Muscle layer of colon (tissue), 2 donors: ENCODE measurements at regions not wholly inside any gene's neighbourhood (a gene's known extent, or its start where the extent isn't known, plus 50 kb on each side); places are given as distances from the start of the nearest gene placed in this dataset.

Experiments used
- H3K27ac ChIP-seq: one replicate; pipeline ENCODE4 v1.7.0; 2013; ENCODE audit warnings: low read depth, mild to moderate bottlenecking, low read length, moderate library complexity
- H3K27me3 ChIP-seq, 2 donors: one replicate each; pipeline ENCODE4 v1.7.0; 2013; ENCODE audit warnings: low read length in 2 of 2, mild to moderate bottlenecking in 2 of 2; ENCODE audit not compliant: insufficient read depth in 2 of 2, control insufficient read depth in 1 of 2
- H3K36me3 ChIP-seq: one replicate; pipeline ENCODE4 v1.7.0; 2013; ENCODE audit warnings: mild to moderate bottlenecking, low read length; ENCODE audit not compliant: insufficient read depth
- H3K4me1 ChIP-seq: one replicate; pipeline ENCODE4 v1.7.0; 2013; ENCODE audit warnings: mild to moderate bottlenecking, low read length; ENCODE audit not compliant: insufficient read depth
- H3K4me3 ChIP-seq, 2 donors: one replicate each; pipeline ENCODE4 v1.7.0; 2013; ENCODE audit warnings: low read length in 2 of 2, low read depth in 1 of 2, mild to moderate bottlenecking in 1 of 2, moderate library complexity in 1 of 2
- H3K9ac ChIP-seq: one replicate; pipeline ENCODE4 v1.7.0; 2013; ENCODE audit warnings: low read length
- H3K9me3 ChIP-seq: one replicate; pipeline ENCODE4 v1.7.0; 2013; ENCODE audit warnings: mild to moderate bottlenecking, low read length
- donor health status: abdominal sarcoma.
- donor health status: Adenocarcinoma of cecum.

DNA sequence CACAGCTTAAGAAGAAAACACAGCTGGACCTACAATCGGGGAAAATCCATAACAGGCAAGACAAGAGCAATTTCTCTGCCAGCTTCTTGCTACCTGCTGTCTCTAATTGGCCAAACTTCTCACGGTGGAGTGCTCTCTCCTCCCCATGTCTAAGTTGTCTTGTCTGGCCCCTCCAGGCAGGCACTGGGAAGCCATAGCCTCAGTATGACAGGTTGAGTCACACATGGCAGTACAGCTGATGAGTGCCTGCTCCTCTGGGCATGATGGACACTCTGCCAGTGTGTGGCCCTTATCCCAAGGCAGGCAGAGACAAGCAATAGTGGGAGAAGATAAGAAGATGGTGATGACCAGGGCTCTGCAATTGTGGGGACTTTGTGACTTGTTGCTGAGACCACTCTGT, 551.8 kb downstream of the DIPK2A start:
- H3K36me3 ChIP-seq, result no peaks in the 10 kb centered on the region
- H3K4me1 ChIP-seq, result no peaks in the 10 kb centered on the region
- no peak overlapping the region for H3K27ac ChIP-seq
- H3K4me3 ChIP-seq, result no peak overlapping the region
- H3K9ac ChIP-seq, result no peak overlapping the region
- H3K9me3 ChIP-seq, result no peaks in the 10 kb centered on the region
- H3K27me3 ChIP-seq, result no peaks in the 10 kb centered on the region

DNA sequence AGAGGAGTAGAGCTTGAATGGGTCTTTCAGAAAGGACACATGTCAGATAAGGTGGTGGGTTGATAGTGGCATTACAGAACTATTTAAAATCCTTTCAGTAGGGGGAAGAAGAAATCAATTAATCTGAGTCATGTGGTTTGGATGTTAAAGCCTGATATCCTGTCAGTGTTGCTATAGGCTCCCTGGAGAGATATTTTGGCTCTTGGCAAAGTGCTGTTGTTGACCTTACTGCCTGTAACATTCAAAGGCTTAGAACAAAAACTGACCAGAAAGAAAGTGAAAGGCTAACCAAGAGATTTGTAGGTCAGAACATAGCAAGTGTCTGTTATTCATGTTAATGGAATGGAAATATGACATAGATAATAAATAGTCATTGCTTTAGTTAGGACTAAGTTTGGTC, 552.9 kb downstream of the DIPK2A start:
- no peak overlapping the region for H3K4me3 ChIP-seq
- H3K36me3 ChIP-seq, result no peaks in the 10 kb centered on the region
- H3K9ac ChIP-seq, result no peak overlapping the region
- H3K4me1 ChIP-seq, result no peaks in the 10 kb centered on the region
- no peaks in the 10 kb centered on the region for H3K27me3 ChIP-seq
- H3K27ac ChIP-seq, result no peak overlapping the region
- no peaks in the 10 kb centered on the region for H3K9me3 ChIP-seq

DNA sequence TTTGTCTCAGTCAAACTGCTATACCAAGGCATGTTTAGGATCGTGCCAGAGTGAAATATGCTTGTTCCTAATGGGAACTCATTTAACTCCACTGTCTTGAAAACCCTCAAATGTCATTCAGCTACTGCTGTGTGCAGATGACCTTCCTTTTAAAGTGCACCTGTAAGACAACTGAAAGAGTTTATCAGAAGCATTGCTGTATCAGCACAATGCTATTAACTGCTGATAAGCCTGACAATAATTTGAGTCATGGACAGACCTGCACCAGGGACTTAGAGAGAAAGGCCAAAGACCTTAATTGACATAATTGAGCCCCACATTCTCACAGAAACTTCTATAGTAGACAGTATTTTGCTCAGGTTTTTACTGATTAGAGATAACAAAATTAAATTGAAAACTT, 557.9 kb downstream of the DIPK2A start:
- Histone ChIP-seq H3K4me3 (no peak overlapping the region), H3K27me3 (no peaks in the 10 kb centered on the region), H3K9me3 (no peaks in the 10 kb centered on the region), H3K9ac (no peak overlapping the region), H3K4me1 (no peaks in the 10 kb centered on the region), H3K27ac (no peak overlapping the region), H3K36me3 (no peaks in the 10 kb centered on the region)

DNA sequence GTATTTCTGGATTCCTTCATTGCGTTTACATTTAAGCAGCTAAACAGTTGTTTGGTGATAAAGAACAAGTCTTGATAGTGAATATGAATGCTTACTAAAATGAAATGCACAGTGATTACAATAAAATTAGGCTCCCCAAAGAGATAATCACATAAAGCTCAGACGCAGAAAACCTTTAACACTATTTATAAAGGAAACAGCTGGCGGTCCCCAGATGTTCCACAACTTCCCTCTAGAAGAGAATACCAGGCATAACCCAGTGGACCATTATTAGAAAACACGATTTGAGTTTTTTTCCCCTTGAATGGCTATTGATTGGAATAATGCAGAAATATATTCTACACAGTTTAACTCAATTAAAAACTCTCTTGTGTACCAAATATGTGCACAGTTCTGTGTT, 573.2 kb downstream of the DIPK2A start:
- no peak overlapping the region for H3K27ac ChIP-seq
- H3K9me3 ChIP-seq, result no peaks in the 10 kb centered on the region
- H3K36me3 ChIP-seq, result no peaks in the 10 kb centered on the region
- no peaks in the 10 kb centered on the region for H3K4me1 ChIP-seq
- H3K27me3 ChIP-seq, result no peaks in the 10 kb centered on the region
- no peak overlapping the region for H3K9ac ChIP-seq
- no peak overlapping the region for H3K4me3 ChIP-seq

DNA sequence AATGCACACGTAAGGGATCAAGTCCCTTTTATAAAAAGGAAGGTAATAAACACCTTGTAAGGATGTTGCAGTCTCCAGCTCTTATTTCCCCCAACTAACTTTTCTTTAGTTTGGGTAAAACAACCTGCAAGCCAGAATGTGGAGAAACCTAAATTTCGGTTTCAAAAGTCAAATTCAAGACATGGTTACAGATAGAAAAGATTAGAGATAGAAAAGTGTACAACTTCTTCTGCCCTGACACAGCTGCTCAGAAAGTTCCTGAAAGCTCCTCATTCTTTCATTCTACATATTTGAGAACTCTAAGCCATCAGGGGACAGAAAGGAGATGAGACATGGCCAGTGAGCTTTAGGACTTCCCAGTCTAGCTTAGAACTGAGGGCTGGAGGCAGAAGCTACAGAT, 574.9 kb downstream of the DIPK2A start:
- no peaks in the 10 kb centered on the region for H3K9me3 ChIP-seq
- no peak overlapping the region for H3K27ac ChIP-seq
- H3K27me3 ChIP-seq, result no peaks in the 10 kb centered on the region
- no peak overlapping the region for H3K9ac ChIP-seq
- no peaks in the 10 kb centered on the region for H3K4me1 ChIP-seq
- H3K36me3 ChIP-seq, result no peaks in the 10 kb centered on the region
- no peak overlapping the region for H3K4me3 ChIP-seq

DNA sequence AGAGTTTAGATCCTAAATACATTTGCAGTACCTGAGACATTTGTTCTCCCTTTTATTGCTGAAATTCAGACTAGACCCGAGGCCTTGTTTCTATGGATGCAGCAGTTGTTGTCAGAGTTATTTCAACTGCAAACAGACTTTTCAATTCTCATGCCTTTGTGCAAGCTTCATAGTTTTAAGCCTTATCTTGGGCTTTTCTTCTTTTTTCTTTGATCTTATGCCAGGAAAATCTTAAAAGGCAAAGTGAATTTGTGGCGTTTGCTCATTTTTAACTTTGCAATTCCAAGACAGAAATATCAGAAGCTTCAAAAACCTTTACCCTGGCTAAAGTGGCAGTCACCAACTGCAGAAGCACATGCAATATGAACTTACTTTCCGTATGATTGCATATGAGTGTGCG, 576.7 kb downstream of the DIPK2A start:
- no peaks in the 10 kb centered on the region for H3K36me3 ChIP-seq
- H3K9me3 ChIP-seq, result no peaks in the 10 kb centered on the region
- H3K9ac ChIP-seq, result no peak overlapping the region
- no peak overlapping the region for H3K4me3 ChIP-seq
- H3K4me1 ChIP-seq, result no peaks in the 10 kb centered on the region
- no peak overlapping the region for H3K27ac ChIP-seq
- no peaks in the 10 kb centered on the region for H3K27me3 ChIP-seq

DNA sequence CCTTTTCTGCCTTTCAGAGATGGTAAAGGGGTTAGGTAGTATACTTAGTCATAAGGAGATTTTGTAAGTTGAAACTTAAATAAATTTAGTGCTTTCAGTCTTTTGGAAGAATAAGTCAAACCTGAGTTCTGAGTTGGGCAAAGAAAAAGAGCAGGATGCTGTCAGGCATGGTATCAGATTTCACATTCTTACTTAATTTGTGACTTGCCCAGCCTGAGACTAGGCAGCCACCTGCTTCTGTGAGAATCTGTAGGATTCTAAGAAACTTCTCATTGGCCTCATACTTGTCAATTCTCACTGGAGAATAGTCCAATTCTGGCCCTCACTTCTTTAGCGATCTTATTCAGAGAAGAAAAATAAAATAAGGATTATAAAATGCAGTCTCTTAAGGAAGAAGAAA, 577.5 kb downstream of the DIPK2A start:
- no peak overlapping the region for H3K4me3 ChIP-seq
- H3K9ac ChIP-seq, result no peak overlapping the region
- no peaks in the 10 kb centered on the region for H3K27me3 ChIP-seq
- no peaks in the 10 kb centered on the region for H3K36me3 ChIP-seq
- H3K27ac ChIP-seq, result no peak overlapping the region
- no peaks in the 10 kb centered on the region for H3K4me1 ChIP-seq
- H3K9me3 ChIP-seq, result no peaks in the 10 kb centered on the region

DNA sequence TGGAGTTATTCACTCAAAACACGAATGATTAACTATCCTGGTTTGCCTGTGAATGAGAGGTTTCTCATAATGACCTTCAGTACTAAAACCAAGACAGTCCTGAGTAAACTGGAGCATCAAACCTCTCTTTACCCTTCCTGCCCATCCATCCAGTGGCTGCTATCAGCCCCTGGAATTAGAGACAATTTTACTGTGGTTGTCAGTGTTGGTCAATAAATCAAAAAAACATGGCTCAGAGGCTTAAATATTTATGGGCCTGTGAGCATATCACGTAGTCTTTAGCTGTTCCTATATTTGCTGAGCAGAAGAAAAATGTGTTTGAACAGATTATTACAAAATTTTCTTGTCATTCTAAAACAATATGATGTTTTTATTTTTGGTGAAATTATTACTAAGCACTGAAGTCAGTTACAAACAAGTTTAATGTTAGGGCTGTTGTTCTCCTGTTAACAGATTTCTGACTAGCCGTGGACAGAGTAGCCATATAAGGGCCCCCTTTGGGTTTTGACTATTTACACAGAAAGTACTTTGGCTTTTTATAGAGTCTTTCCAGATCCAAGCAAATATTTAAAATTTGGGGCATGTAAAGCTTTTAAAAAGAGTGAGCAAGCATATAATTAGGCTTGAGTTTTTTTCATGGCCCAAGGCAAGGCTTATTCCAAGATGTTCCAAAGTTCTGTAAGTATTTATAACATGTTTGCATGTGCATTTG, 580.9 kb downstream of the DIPK2A start:
- Histone ChIP-seq H3K4me1 (no peaks in the 10 kb centered on the region), H3K27me3 (no peaks in the 10 kb centered on the region), H3K36me3 (no peaks in the 10 kb centered on the region), H3K9ac (no peak overlapping the region), H3K9me3 (no peaks in the 10 kb centered on the region), H3K4me3 (no peak overlapping the region), H3K27ac (no peak overlapping the region)

DNA sequence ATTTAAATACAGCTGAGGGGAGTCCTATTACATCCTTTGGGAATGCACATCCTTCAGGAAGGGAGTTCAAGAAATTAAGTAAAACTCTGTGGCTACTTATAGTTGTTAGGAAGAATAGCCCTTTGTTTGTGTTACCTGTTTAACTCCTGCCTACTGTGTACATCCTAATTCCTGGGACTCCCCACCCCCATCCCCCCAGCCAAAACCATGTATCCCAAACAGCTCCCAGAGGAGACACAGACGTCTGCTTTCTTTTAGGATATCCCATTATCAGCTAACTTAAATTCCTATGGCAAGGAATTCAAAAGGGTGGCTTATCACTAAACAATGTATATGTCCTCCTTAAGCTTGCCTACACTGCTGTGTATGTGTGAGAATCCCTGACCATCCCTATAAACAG, 581.7 kb downstream of the DIPK2A start:
- Histone ChIP-seq H3K27ac (no peak overlapping the region), H3K4me1 (no peaks in the 10 kb centered on the region), H3K9ac (no peak overlapping the region), H3K4me3 (no peak overlapping the region), H3K27me3 (no peaks in the 10 kb centered on the region), H3K9me3 (no peaks in the 10 kb centered on the region), H3K36me3 (no peaks in the 10 kb centered on the region)

DNA sequence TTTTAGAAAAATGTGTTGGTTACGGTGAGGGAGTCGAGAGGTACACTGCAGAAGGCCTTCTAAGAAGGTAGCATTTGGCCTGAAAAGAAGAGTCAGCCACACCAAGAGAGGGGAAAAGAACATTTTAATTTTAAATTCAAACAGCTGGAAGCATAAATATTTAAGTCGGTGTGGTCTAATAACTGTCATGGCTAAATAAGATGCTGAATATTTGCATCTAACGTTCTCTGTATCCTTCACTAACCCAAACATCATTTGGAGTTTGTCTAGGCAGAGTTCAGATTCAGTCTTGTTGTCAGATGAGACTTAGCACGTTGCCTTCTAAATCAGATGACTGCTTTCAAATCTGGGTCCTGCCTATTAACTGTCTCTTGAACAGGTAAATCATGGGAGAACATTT, 583.3 kb downstream of the DIPK2A start:
- H3K27ac ChIP-seq, result no peak overlapping the region
- H3K27me3 ChIP-seq, result no peaks in the 10 kb centered on the region
- no peaks in the 10 kb centered on the region for H3K36me3 ChIP-seq
- no peaks in the 10 kb centered on the region for H3K9me3 ChIP-seq
- no peaks in the 10 kb centered on the region for H3K4me1 ChIP-seq
- H3K4me3 ChIP-seq, result no peak overlapping the region
- H3K9ac ChIP-seq, result no peak overlapping the region

DNA sequence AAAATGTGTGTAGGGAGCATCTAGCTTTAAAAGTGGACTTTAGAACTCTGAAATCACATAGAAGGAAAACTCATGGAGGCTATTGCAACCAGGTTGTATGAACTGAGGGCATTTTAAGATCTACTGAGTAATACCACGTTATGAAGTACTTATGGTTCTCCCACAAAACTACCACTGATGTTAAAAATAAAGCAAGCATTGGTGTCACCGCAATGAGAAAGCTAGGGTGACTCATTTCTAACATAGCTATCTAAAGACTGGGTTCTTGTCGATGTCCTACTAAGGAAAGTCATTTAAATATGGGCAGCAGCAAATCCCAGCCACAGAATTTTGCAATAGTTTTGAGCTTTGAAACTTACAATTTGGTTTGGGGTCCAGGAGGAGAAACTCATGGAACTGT, 584.8 kb downstream of the DIPK2A start:
- H3K4me1 ChIP-seq, result no peaks in the 10 kb centered on the region
- no peak overlapping the region for H3K27ac ChIP-seq
- H3K36me3 ChIP-seq, result no peaks in the 10 kb centered on the region
- no peak overlapping the region for H3K9ac ChIP-seq
- H3K27me3 ChIP-seq, result no peaks in the 10 kb centered on the region
- H3K4me3 ChIP-seq, result no peak overlapping the region
- H3K9me3 ChIP-seq, result no peaks in the 10 kb centered on the region

DNA sequence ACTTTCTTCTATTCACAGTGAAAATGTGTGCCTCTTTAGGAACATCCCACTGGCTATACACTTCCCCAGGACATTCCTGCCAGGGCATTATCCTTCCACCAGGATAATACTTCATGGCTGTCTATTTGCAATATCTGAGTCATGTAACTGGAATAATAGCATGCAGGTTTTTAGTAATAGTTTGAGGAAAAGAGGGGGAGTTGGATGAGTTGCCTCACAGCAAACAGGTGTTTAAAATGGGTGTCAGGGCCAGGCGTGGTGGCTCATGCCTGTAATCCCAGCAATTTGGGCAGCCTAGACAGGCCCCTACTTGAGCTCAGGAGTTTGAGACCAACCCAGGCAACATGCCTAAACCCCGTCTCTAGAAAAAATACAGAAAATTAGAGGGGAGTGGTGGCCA, 585.9 kb downstream of the DIPK2A start:
- H3K4me1 ChIP-seq, result no peaks in the 10 kb centered on the region
- H3K27ac ChIP-seq, result no peak overlapping the region
- no peaks in the 10 kb centered on the region for H3K9me3 ChIP-seq
- H3K27me3 ChIP-seq, result no peaks in the 10 kb centered on the region
- H3K9ac ChIP-seq, result no peak overlapping the region
- no peak overlapping the region for H3K4me3 ChIP-seq
- H3K36me3 ChIP-seq, result no peaks in the 10 kb centered on the region
